SK-N-SH treated with all-trans-retinoic acid at 6 μM for 48 hours (cell line): ENCODE measurements at regions not wholly inside any gene's neighbourhood (a gene's known extent, or its start where the extent isn't known, plus 50 kb on each side); places are given as distances from the start of the nearest gene placed in this dataset.

Experiments
- ATAC-seq: fragments of 200-7000 bp; cut with Tn5 transposase; 3 replicates; pipeline ENCODE4 v1.9.1; 2020; ENCODE audit warnings: mild to moderate bottlenecking, moderate library complexity
- ARNTL ChIP-seq: fragments of 450-650 bp; formaldehyde crosslinking; IDR thresholded peaks from 2 replicates; pipeline ENCODE4 v1.5.0; 2020; ENCODE audit warnings: low read depth, mild to moderate bottlenecking, moderate library complexity, borderline replicate concordance
- BACH2 ChIP-seq: fragments of 250-450 bp; sonication (Bioruptor Pico); IDR thresholded peaks from 2 replicates; pipeline ENCODE4 v1.9.0; 2021; ENCODE audit warnings: mild to moderate bottlenecking, borderline replicate concordance
- CSDC2 ChIP-seq: fragments of 250-450 bp; sonication (Bioruptor Pico); IDR thresholded peaks from 2 replicates; pipeline ENCODE4 v1.5.0; 2020; ENCODE audit warnings: mild to moderate bottlenecking, moderate library complexity
- ESRRG ChIP-seq: fragments of 250-450 bp; sonication (Bioruptor Pico); IDR thresholded peaks from 2 replicates; pipeline ENCODE4 v1.6.1; 2021; ENCODE audit warnings: mild to moderate bottlenecking
- GLIS3 ChIP-seq: fragments of 250-450 bp; sonication (Bioruptor Pico); IDR thresholded peaks from 2 replicates; pipeline ENCODE4 v1.5.0; 2020; ENCODE audit warnings: mild to moderate bottlenecking, moderate library complexity
- ISL1 ChIP-seq: fragments of 250-450 bp; sonication (Bioruptor Pico); IDR thresholded peaks from 2 replicates; pipeline ENCODE4 v2.1.2; 2022; ENCODE audit warnings: mild to moderate bottlenecking, moderate library complexity
- OSR1 ChIP-seq: fragments of 250-450 bp; sonication (Bioruptor Pico); IDR thresholded peaks from 2 replicates; pipeline ENCODE4 v1.8.0; 2022; ENCODE audit warnings: moderate library complexity, mild to moderate bottlenecking, inconsistent platforms
- PPARA ChIP-seq: fragments of 250-450 bp; sonication (Bioruptor Pico); IDR thresholded peaks from 2 replicates; pipeline ENCODE4 v1.5.0; 2020; ENCODE audit warnings: mild to moderate bottlenecking, borderline replicate concordance
- RARB ChIP-seq: fragments of 250-450 bp; sonication (Bioruptor Pico); IDR thresholded peaks from 2 replicates; pipeline ENCODE4 v1.8.0; 2021; ENCODE audit warnings: mild to moderate bottlenecking, moderate library complexity
- SNAI2 ChIP-seq: fragments of 250-450 bp; sonication (Bioruptor Pico); IDR thresholded peaks from 2 replicates; pipeline ENCODE4 v1.5.0; 2020; ENCODE audit warnings: mild to moderate bottlenecking, moderate library complexity
- TCF4 ChIP-seq: fragments of 250-450 bp; sonication (Bioruptor Pico); IDR thresholded peaks from 2 replicates; pipeline ENCODE4 v1.8.0; 2021; ENCODE audit warnings: mild to moderate bottlenecking, moderate library complexity, borderline replicate concordance
- TOX ChIP-seq: fragments of 250-450 bp; sonication (Bioruptor Pico); IDR thresholded peaks from 2 replicates; pipeline ENCODE4 v1.8.0; 2021; ENCODE audit warnings: mild to moderate bottlenecking, moderate library complexity, borderline replicate concordance
- ZC3H10 ChIP-seq: fragments of 250-450 bp; sonication (Bioruptor Pico); IDR thresholded peaks from 2 replicates; pipeline ENCODE4 v1.5.1; 2021; ENCODE audit warnings: mild to moderate bottlenecking, moderate library complexity
- ZFP3 ChIP-seq: fragments of 250-450 bp; sonication (Bioruptor Pico); IDR thresholded peaks from 2 replicates; pipeline ENCODE4 v1.5.0; 2020; ENCODE audit warnings: mild to moderate bottlenecking, moderate library complexity
- ZFP30 ChIP-seq: fragments of 450-650 bp; formaldehyde crosslinking; IDR thresholded peaks from 2 replicates; pipeline ENCODE4 v1.5.0; 2022; ENCODE audit warnings: mild to moderate bottlenecking, moderate library complexity
- ZNF565 ChIP-seq: fragments of 450-650 bp; formaldehyde crosslinking; conservative IDR thresholded peaks from 2 replicates; pipeline ENCODE4 v1.5.0; 2020; ENCODE audit warnings: low read depth, mild to moderate bottlenecking, moderate library complexity
- ZNF70 ChIP-seq: fragments of 450-650 bp; formaldehyde crosslinking; IDR thresholded peaks from 2 replicates; pipeline ENCODE4 v1.5.0; 2020; ENCODE audit warnings: mild to moderate bottlenecking, moderate library complexity
- ZNF8 ChIP-seq: fragments of 450-650 bp; formaldehyde crosslinking; IDR thresholded peaks from 2 replicates; pipeline ENCODE4 v1.5.0; 2020; ENCODE audit warnings: mild to moderate bottlenecking, moderate library complexity
- TF ChIP-seq, protein P1 (sequence below): fragments of 250-450 bp; sonication (Bioruptor Pico); IDR thresholded peaks from 2 replicates; pipeline ENCODE4 v1.5.1; 2021; ENCODE audit warnings: mild to moderate bottlenecking, moderate library complexity
- TF ChIP-seq, protein P2 (sequence below): fragments of 250-450 bp; sonication (Bioruptor Pico); IDR thresholded peaks from 2 replicates; pipeline ENCODE4 v1.5.1; 2020; ENCODE audit warnings: low read depth, mild to moderate bottlenecking, moderate library complexity
- TF ChIP-seq, protein P3 (sequence below): fragments of 250-450 bp; sonication (Bioruptor Pico); IDR thresholded peaks from 2 replicates; pipeline ENCODE4 v1.8.0; 2021; ENCODE audit warnings: low read depth, mild to moderate bottlenecking, moderate library complexity, borderline replicate concordance
- TF ChIP-seq, protein P4 (sequence below): fragments of 250-450 bp; sonication (Bioruptor Pico); IDR thresholded peaks from 2 replicates; pipeline ENCODE4 v1.5.0; 2020; ENCODE audit warnings: mild to moderate bottlenecking, moderate library complexity

DNA sequence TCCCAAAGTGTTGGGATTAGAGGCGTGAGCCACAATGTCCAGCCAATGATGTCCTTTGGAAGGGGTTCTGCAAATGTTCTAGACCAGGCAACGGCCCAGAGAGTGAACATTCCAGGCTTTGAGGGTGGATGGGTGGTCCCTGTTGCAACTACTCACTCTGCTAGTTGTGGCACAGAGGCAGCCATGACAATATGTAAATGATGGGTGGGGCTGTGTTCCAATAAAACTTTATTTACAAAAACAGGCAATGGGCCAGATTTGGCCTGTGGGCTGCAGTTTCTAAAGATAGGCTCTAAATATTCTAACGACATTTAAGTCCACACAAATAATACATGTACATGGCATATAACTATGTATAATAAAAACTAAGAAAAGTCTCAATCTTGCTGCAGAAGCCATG lies 276.3 kb downstream of the CTTN start:
- no peak for TF ChIP-seq ZFP3 (CRISPR knock-in tag)
- no peak for TF ChIP-seq GLIS3 (CRISPR knock-in tag)
- no peak for TF ChIP-seq OSR1 (CRISPR knock-in tag)
- TF ChIP-seq ZFP30 (CRISPR knock-in tag), result no peak
- TF ChIP-seq ZNF8 (CRISPR knock-in tag), result no peak
- ATAC-seq, result no peak

DNA sequence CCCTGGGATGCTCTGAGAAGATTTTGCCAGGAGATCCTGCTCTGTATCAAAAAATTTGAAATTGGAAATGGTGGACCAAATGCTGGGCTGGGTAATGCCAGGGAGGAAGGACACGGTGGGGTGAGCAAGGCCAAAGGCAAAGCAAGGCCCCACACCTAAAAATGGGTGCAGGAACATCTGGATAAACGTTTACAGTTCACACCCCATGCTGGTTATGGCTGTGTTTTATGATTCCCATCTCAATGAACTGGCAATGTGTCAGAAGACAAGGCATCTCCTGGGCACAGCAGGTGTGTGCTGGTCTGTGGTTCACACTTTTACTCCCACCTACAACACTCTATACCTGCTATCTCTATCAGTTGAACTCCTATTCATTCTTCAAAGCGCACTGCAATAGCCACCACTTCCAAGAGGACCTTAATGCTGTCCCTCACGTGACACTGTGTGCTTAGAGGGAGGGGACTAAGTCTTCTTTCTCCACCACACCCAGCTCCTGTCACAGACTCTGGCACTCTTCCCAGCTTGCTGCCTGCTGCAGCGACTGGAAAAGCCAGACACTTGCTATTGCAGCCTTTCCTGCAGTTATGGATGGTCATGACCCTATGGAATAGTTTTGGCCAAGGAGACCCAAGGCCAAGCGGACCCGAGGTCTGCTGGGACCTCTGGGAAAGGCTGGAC lies 277.5 kb downstream of the CTTN start:
- ATAC-seq, result no peak
- TF ChIP-seq ZNF8 (CRISPR knock-in tag), result no peak
- no peak for TF ChIP-seq ZNF565 (CRISPR knock-in tag)
- no peak for TF ChIP-seq ESRRG (CRISPR knock-in tag)
- TF ChIP-seq CSDC2, result no peak
- TF ChIP-seq, protein P1, sequence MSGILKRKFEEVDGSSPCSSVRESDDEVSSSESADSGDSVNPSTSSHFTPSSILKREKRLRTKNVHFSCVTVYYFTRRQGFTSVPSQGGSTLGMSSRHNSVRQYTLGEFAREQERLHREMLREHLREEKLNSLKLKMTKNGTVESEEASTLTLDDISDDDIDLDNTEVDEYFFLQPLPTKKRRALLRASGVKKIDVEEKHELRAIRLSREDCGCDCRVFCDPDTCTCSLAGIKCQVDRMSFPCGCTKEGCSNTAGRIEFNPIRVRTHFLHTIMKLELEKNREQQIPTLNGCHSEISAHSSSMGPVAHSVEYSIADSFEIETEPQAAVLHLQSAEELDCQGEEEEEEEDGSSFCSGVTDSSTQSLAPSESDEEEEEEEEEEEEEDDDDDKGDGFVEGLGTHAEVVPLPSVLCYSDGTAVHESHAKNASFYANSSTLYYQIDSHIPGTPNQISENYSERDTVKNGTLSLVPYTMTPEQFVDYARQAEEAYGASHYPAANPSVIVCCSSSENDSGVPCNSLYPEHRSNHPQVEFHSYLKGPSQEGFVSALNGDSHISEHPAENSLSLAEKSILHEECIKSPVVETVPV (CRISPR knock-in tag), result no peak
- TF ChIP-seq, all 23 proteins: peak for 0

DNA sequence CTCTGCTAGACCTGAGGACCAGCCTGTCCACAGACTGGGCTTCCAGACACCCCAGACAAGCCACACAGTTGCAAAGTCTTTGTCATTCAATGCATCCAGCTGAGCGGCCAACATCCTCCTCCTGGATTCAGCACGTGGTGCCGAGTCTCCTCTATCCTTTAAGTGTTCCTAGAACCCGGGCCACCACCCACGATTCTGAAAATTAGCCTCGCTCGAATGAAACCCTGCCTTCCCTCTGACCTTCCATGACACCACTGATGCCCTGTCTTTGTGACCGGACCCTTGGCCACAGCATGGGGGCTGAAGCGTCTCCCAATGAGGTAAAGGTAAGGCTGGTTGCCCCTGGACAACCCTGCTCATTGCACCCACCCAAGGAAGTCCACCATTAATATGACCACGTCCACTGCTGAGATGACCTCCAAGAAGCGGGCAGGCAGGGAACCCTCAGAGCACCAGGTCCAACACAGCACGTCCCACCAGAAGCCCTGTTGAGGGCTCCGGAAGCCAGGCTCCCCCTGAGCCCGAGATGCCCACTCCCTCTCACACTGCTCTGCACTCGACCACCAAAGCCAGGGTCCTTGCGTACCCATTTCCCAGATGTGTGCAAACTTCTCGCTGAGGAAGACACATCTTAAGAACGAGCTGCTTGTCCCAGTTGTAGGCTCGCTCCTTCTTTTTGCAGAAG lies 279.0 kb downstream of the CTTN start:
- TF ChIP-seq TCF4 (no peak), OSR1 (CRISPR knock-in tag) (no peak), BACH2 (CRISPR knock-in tag) (no peak), RARB (CRISPR knock-in tag) (no peak), GLIS3 (CRISPR knock-in tag) (no peak), SNAI2 (CRISPR knock-in tag) (no peak), ARNTL (CRISPR knock-in tag) (no peak), ZC3H10 (CRISPR knock-in tag) (no peak)
- TF ChIP-seq, protein P2, sequence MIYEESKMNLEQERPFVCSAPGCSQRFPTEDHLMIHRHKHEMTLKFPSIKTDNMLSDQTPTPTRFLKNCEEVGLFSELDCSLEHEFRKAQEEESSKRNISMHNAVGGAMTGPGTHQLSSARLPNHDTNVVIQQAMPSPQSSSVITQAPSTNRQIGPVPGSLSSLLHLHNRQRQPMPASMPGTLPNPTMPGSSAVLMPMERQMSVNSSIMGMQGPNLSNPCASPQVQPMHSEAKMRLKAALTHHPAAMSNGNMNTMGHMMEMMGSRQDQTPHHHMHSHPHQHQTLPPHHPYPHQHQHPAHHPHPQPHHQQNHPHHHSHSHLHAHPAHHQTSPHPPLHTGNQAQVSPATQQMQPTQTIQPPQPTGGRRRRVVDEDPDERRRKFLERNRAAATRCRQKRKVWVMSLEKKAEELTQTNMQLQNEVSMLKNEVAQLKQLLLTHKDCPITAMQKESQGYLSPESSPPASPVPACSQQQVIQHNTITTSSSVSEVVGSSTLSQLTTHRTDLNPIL (CRISPR knock-in tag), result no peak
- TF ChIP-seq, all 23 proteins: peak for 0
- no peak for ATAC-seq

DNA sequence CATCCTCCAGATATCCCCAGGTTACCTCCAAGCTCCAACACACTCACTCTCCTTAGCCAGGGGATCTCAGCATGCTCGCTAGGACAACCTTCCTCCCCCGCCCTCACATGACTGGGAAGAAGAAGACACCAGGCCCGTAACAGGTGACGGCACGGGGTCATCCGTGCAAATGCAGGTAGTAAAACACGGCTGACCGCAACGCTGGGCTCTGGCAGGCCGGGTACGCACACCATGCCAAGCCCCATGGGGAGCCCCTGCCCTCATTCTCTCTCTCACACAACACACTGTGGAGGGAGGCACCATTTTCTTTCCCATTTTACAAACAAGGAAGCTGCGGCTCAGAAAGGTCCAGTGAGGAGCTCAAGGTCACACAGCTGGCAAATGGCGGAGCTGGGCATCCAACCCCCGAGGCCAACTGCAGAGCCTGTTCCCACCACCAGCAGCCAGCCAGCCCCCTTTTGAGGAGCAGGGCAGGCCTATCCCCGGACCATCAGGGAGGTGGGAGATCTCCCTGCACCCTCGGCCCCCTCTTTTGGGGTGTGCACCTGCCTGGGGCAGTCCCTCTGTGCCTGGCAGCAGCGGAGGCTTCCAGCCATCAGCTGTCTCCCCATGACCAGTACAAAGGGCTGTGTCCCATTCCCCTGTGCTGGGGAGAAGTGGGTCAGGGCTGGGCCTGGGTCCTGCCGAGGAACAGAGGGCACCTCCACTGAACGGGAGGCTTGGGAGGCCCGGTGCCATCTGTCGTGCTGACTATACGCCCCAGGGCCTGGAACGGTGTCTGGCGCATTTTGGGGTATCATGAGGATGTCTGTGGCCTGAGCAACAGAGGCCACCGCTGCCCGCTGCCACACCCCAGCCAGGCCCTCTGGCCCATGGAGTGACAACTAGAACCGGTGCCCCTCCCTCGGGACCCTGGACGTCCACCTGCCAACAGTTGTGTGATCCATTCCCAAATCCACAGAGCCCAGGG lies 280.9 kb downstream of the CTTN start:
- no peak for ATAC-seq
- no peak for TF ChIP-seq ZNF8 (CRISPR knock-in tag)
- TF ChIP-seq ZC3H10 (CRISPR knock-in tag), result no peak
- no peak for TF ChIP-seq TOX (CRISPR knock-in tag)
- TF ChIP-seq, protein P2 (CRISPR knock-in tag), result no peak
- TF ChIP-seq PPARA (CRISPR knock-in tag), result no peak
- no peak for TF ChIP-seq GLIS3 (CRISPR knock-in tag)
- no peak for TF ChIP-seq SNAI2 (CRISPR knock-in tag)
- no peak for TF ChIP-seq ZNF70 (CRISPR knock-in tag)
- TF ChIP-seq TCF4, result no peak
- TF ChIP-seq, protein P3, sequence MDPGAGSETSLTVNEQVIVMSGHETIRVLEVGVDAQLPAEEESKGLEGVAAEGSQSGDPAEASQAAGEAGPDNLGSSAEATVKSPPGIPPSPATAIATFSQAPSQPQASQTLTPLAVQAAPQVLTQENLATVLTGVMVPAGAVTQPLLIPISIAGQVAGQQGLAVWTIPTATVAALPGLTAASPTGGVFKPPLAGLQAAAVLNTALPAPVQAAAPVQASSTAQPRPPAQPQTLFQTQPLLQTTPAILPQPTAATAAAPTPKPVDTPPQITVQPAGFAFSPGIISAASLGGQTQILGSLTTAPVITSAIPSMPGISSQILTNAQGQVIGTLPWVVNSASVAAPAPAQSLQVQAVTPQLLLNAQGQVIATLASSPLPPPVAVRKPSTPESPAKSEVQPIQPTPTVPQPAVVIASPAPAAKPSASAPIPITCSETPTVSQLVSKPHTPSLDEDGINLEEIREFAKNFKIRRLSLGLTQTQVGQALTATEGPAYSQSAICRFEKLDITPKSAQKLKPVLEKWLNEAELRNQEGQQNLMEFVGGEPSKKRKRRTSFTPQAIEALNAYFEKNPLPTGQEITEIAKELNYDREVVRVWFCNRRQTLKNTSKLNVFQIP, result no peak
- TF ChIP-seq ARNTL (CRISPR knock-in tag), result no peak
- TF ChIP-seq OSR1 (CRISPR knock-in tag), result no peak
- TF ChIP-seq CSDC2, result no peak
- TF ChIP-seq, protein P1 (CRISPR knock-in tag), result no peak
- TF ChIP-seq, protein P4, sequence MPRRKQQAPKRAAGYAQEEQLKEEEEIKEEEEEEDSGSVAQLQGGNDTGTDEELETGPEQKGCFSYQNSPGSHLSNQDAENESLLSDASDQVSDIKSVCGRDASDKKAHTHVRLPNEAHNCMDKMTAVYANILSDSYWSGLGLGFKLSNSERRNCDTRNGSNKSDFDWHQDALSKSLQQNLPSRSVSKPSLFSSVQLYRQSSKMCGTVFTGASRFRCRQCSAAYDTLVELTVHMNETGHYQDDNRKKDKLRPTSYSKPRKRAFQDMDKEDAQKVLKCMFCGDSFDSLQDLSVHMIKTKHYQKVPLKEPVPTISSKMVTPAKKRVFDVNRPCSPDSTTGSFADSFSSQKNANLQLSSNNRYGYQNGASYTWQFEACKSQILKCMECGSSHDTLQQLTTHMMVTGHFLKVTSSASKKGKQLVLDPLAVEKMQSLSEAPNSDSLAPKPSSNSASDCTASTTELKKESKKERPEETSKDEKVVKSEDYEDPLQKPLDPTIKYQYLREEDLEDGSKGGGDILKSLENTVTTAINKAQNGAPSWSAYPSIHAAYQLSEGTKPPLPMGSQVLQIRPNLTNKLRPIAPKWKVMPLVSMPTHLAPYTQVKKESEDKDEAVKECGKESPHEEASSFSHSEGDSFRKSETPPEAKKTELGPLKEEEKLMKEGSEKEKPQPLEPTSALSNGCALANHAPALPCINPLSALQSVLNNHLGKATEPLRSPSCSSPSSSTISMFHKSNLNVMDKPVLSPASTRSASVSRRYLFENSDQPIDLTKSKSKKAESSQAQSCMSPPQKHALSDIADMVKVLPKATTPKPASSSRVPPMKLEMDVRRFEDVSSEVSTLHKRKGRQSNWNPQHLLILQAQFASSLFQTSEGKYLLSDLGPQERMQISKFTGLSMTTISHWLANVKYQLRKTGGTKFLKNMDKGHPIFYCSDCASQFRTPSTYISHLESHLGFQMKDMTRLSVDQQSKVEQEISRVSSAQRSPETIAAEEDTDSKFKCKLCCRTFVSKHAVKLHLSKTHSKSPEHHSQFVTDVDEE, result no peak
- TF ChIP-seq RARB (CRISPR knock-in tag), result no peak
- TF ChIP-seq ISL1 (CRISPR knock-in tag), result no peak
